Mesothelial cell of epicardium (in vitro differentiated cells): ENCODE measurements at regions not wholly inside any gene's neighbourhood (a gene's known extent, or its start where the extent isn't known, plus 50 kb on each side); places are given as distances from the start of the nearest gene placed in this dataset.

Experiments used
- DNase-seq, 2 experiments: peaks; one replicate each; pipeline ENCODE4 v3.0.0; 2021; ENCODE audit warnings: low spot score in 2 of 2; ENCODE audit not compliant: unreplicated experiment in 2 of 2
- H3K27ac Mint-ChIP-seq: 2 replicates; pipeline ENCODE4 v1.8.0; 2021; ENCODE audit warnings: mixed read lengths
- H3K27me3 Mint-ChIP-seq: 2 replicates; pipeline ENCODE4 v1.8.0; 2021; ENCODE audit warnings: low read depth, mixed read lengths
- H3K36me3 Mint-ChIP-seq: 2 replicates; pipeline ENCODE4 v1.8.0; 2021; ENCODE audit warnings: mixed read lengths
- H3K4me1 Mint-ChIP-seq: 2 replicates; pipeline ENCODE4 v1.8.0; 2021; ENCODE audit warnings: mixed read lengths
- H3K4me3 Mint-ChIP-seq: 2 replicates; pipeline ENCODE4 v1.8.0; 2021; ENCODE audit warnings: mild to moderate bottlenecking, moderate library complexity, mixed read lengths
- H3K9me3 Mint-ChIP-seq: 2 replicates; pipeline ENCODE4 v1.8.0; 2021; ENCODE audit warnings: mixed read lengths
- TF ChIP-seq, protein P1 (sequence below): fragments of 200-600 bp; sonication (generic); IDR thresholded peaks from one replicate; pipeline ENCODE4 v1.5.0; 2021; ENCODE audit warnings: antibody characterized with exemption; ENCODE audit not compliant: unreplicated experiment

DNA sequence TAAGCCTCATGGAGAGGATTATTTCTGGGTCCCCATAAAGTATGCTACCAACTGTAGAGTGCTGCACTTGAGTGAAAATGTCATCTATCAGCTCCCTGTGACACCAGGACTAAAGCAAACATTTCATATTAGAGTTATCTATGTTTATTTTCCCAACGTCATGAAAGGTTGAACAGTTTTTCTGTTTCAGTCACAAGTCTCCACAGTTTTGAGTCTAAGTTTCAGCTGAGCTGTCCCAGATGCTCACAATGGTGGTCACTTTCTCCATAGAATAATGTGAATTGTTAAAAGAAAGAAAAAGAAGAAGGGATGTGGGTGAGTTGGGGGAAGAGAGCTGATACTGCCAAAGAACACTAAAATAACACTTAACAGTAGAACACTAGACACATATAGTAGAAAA is 126.3 kb upstream of the C9orf72 start:
- TF ChIP-seq, protein P1, sequence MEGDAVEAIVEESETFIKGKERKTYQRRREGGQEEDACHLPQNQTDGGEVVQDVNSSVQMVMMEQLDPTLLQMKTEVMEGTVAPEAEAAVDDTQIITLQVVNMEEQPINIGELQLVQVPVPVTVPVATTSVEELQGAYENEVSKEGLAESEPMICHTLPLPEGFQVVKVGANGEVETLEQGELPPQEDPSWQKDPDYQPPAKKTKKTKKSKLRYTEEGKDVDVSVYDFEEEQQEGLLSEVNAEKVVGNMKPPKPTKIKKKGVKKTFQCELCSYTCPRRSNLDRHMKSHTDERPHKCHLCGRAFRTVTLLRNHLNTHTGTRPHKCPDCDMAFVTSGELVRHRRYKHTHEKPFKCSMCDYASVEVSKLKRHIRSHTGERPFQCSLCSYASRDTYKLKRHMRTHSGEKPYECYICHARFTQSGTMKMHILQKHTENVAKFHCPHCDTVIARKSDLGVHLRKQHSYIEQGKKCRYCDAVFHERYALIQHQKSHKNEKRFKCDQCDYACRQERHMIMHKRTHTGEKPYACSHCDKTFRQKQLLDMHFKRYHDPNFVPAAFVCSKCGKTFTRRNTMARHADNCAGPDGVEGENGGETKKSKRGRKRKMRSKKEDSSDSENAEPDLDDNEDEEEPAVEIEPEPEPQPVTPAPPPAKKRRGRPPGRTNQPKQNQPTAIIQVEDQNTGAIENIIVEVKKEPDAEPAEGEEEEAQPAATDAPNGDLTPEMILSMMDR = no peak
- Mint-ChIP-seq H3K27me3 (no peaks in the 10 kb centered on the region), H3K4me1 (peaks cover 22% of the 10 kb centered on the region), H3K9me3 (peaks cover 3% of the 10 kb centered on the region), H3K36me3 (no peaks in the 10 kb centered on the region), H3K27ac (no peak overlapping the region), H3K4me3 (no peak overlapping the region)
- DNase-seq = no peak

DNA sequence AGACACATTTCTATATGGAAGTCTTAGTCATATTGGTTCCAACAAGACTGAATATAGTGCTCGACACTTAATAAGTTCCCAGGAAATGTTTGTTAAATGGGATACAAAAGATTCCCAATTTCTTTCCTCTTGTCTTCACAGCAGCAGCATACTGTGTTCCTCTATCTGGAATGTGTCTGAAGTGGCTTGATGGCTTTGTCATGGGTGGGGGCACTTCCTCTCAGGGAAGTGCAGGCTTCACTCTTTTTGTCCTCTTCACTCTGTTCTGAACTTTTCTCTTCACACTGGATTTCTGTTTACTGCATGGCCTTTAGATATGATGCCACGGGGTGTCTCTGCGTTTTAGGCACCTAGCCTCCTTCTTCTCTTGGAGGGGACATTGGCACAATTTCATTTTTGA is 127.7 kb upstream of the C9orf72 start:
- H3K4me1 Mint-ChIP-seq = peaks cover 22% of the 10 kb centered on the region
- TF ChIP-seq, protein P1 = no peak
- no peaks in the 10 kb centered on the region for H3K27me3 Mint-ChIP-seq
- H3K4me3 Mint-ChIP-seq = no peak overlapping the region
- H3K36me3 Mint-ChIP-seq = no peaks in the 10 kb centered on the region
- DNase-seq = no peak
- H3K9me3 Mint-ChIP-seq = peaks cover 3% of the 10 kb centered on the region
- peak overlapping the region; percentile 72 for H3K27ac Mint-ChIP-seq

DNA sequence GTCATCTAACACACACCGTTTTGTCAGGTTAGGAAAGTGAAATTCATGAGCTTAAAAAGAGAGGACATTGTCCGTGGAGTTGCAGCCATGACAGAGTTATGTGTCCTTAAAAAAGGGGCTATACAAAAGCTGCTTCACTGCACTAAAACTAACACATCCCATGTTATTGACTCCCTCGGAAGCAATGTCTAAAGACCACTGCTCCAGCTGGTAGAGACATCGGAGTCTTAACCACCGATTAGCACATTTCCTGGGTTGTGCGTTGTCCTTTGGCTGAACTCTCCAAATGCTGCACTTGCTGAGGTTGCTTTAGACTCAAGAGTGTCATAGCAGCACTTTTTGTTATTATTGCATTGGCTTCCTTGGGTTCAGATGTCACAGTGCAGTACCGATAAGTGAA is 128.3 kb upstream of the C9orf72 start:
- DNase-seq = no peak
- peak overlapping the region; percentile 38 for H3K4me3 Mint-ChIP-seq
- no peaks in the 10 kb centered on the region for H3K36me3 Mint-ChIP-seq
- peaks cover 22% of the 10 kb centered on the region for H3K4me1 Mint-ChIP-seq
- H3K27me3 Mint-ChIP-seq = no peaks in the 10 kb centered on the region
- peaks cover 3% of the 10 kb centered on the region for H3K9me3 Mint-ChIP-seq
- TF ChIP-seq, protein P1 = no peak
- H3K27ac Mint-ChIP-seq = peak overlapping the region; percentile 72

- Mint-ChIP-seq H3K4me1 (peaks cover 22% of the 10 kb centered on the region), H3K27me3 (no peaks in the 10 kb centered on the region), H3K4me3 (no peak overlapping the region), H3K36me3 (peaks cover 3% of the 10 kb centered on the region), H3K27ac (no peak overlapping the region), H3K9me3 (peaks cover 12% of the 10 kb centered on the region)
- TF ChIP-seq, protein P1 = no peak
- no peak for DNase-seq
These were observed 130.1 kb upstream of the C9orf72 start for GRCh38 chr9:27703216-27703980.

- Mint-ChIP-seq H3K4me1 (peaks cover 8% of the 10 kb centered on the region), H3K36me3 (peaks cover 4% of the 10 kb centered on the region), H3K9me3 (peaks cover 28% of the 10 kb centered on the region), H3K4me3 (no peak overlapping the region), H3K27me3 (no peaks in the 10 kb centered on the region), H3K27ac (no peak overlapping the region)
- DNase-seq = no peak
- TF ChIP-seq, protein P1 = no peak
These were observed 138.0 kb upstream of the C9orf72 start for GRCh38 chr9:27711241-27711640.
